ENCODE measurements at regions not wholly inside any gene's neighbourhood (a gene's known extent, or its start where the extent isn't known, plus 50 kb on each side); places are given as distances from the start of the nearest gene placed in this dataset.

GRCh38 chr13:56352361-56352760 is 788.4 kb upstream of the PRR20A start:
- H3K27ac Mint-ChIP-seq (ENCODE audit: unreplicated experiment), result no peak overlapping the region
- H3K27me3 Mint-ChIP-seq (ENCODE audit: low read depth), result no peaks in the 10 kb centered on the region
- no peaks in the 10 kb centered on the region for H3K36me3 Mint-ChIP-seq (ENCODE audit: low read depth)
- no peaks in the 10 kb centered on the region for H3K4me1 Mint-ChIP-seq
- DNase-seq (ENCODE audit: low read depth, low spot score), result no peak
- no peaks in the 10 kb centered on the region for H3K9me3 Mint-ChIP-seq
- no peak for TF ChIP-seq CTCF (conservative IDR thresholded peaks at IDR 0.05)
- no peak overlapping the region for H3K4me3 Mint-ChIP-seq

GRCh38 chr13:56352901-56353300 is 787.8 kb upstream of the PRR20A start:
- Mint-ChIP-seq H3K4me1 (no peaks in the 10 kb centered on the region), H3K36me3 (ENCODE audit: low read depth) (no peaks in the 10 kb centered on the region), H3K27ac (ENCODE audit: unreplicated experiment) (no peak overlapping the region), H3K27me3 (ENCODE audit: low read depth) (no peaks in the 10 kb centered on the region), H3K9me3 (no peaks in the 10 kb centered on the region), H3K4me3 (no peak overlapping the region)
- no peak for TF ChIP-seq CTCF (conservative IDR thresholded peaks at IDR 0.05)
- no peak for DNase-seq (ENCODE audit: low read depth, low spot score)

GRCh38 chr13:56356690-56357089 is 784.0 kb upstream of the PRR20A start:
- H3K36me3 Mint-ChIP-seq (ENCODE audit: low read depth), result no peaks in the 10 kb centered on the region
- H3K27me3 Mint-ChIP-seq (ENCODE audit: low read depth), result no peaks in the 10 kb centered on the region
- H3K9me3 Mint-ChIP-seq, result peaks cover 2% of the 10 kb centered on the region
- H3K27ac Mint-ChIP-seq (ENCODE audit: unreplicated experiment), result no peak overlapping the region
- H3K4me3 Mint-ChIP-seq, result no peak overlapping the region
- TF ChIP-seq CTCF (conservative IDR thresholded peaks at IDR 0.05), result no peak
- no peak for DNase-seq (ENCODE audit: low read depth, low spot score)
- H3K4me1 Mint-ChIP-seq, result no peaks in the 10 kb centered on the region

GRCh38 chr13:56378566-56378965 is 762.2 kb upstream of the PRR20A start:
- no peak for DNase-seq (ENCODE audit: low read depth, low spot score)
- Mint-ChIP-seq H3K27me3 (ENCODE audit: low read depth) (no peaks in the 10 kb centered on the region), H3K36me3 (ENCODE audit: low read depth) (peaks cover 3% of the 10 kb centered on the region), H3K4me1 (no peaks in the 10 kb centered on the region), H3K4me3 (no peak overlapping the region), H3K9me3 (peaks cover 7% of the 10 kb centered on the region), H3K27ac (ENCODE audit: unreplicated experiment) (no peak overlapping the region)
- no peak for TF ChIP-seq CTCF (conservative IDR thresholded peaks at IDR 0.05)

GRCh38 chr13:56393549-56393948 is 747.2 kb upstream of the PRR20A start:
- TF ChIP-seq CTCF (conservative IDR thresholded peaks at IDR 0.05), result no peak
- H3K27ac Mint-ChIP-seq (ENCODE audit: unreplicated experiment), result no peak overlapping the region
- no peaks in the 10 kb centered on the region for H3K4me1 Mint-ChIP-seq
- no peaks in the 10 kb centered on the region for H3K36me3 Mint-ChIP-seq (ENCODE audit: low read depth)
- H3K9me3 Mint-ChIP-seq, result peaks cover 14% of the 10 kb centered on the region
- no peak overlapping the region for H3K4me3 Mint-ChIP-seq
- no peak for DNase-seq (ENCODE audit: low read depth, low spot score)
- no peaks in the 10 kb centered on the region for H3K27me3 Mint-ChIP-seq (ENCODE audit: low read depth)

- Mint-ChIP-seq H3K27ac (ENCODE audit: unreplicated experiment) (no peak overlapping the region), H3K4me1 (no peaks in the 10 kb centered on the region), H3K9me3 (peaks cover 5% of the 10 kb centered on the region), H3K4me3 (no peak overlapping the region), H3K27me3 (ENCODE audit: low read depth) (no peaks in the 10 kb centered on the region), H3K36me3 (ENCODE audit: low read depth) (no peaks in the 10 kb centered on the region)
- DNase-seq (ENCODE audit: low read depth, low spot score), result no peak
- no peak for TF ChIP-seq CTCF (conservative IDR thresholded peaks at IDR 0.05)
Measured at GRCh38 chr13:56396318-56396717, 744.4 kb upstream of the PRR20A start.

Measured in neural crest cell (in vitro differentiated cells).